GM11168 (cell line): ENCODE measurements at regions not wholly inside any gene's neighbourhood (a gene's known extent, or its start where the extent isn't known, plus 50 kb on each side); places are given as distances from the start of the nearest gene placed in this dataset.

ENCODE experiments used
- in situ Hi-C: fragments of 300-500 bp; cut with MboI; formaldehyde crosslinking; loops from one replicate; pipeline ENCODE4 v1.12.0; 2022; ENCODE audit warnings: low sequenced_read_pairs; ENCODE audit not compliant: unreplicated experiment

DNA sequence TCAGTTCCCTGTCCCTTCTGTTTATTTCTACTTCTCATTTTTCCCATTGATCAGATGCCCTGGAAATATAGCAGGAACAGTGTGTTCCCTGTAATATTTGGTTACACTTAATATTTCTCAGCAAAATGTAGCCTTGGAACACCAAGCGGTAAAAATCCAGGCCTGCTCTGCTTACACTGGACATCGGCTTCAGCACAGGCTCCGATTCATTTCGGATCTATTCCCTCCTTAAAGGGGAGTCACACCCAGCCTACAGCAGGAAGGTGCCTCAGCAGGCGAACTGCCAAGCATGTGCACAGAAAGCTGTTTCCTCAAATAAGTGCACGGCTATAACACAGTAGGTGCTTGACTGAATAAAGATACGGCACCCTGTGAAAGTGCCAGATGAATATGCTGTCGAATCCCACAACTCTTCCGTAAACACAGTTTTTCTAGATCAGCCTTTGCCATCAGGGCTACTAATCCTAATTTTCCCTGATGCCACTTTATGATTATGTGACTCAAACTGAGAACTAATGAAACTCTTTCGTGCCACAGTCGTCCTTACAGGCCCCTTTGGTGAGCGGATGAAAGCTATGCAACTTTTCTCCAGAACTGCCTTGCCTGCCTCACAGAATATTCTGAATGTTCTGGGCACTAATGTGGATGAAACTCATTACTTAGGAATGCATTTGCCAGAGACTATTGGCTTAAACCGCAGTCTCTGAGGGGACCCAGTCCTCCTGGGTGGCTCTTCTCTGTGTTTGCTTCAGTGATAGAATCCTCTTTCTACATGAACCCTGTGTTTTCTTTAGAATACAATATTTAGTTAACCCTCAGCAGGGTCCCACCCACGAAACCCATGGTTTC lies 275.5 kb upstream of the RUNX1 start:
- in situ Hi-C loops = no loop called here

DNA sequence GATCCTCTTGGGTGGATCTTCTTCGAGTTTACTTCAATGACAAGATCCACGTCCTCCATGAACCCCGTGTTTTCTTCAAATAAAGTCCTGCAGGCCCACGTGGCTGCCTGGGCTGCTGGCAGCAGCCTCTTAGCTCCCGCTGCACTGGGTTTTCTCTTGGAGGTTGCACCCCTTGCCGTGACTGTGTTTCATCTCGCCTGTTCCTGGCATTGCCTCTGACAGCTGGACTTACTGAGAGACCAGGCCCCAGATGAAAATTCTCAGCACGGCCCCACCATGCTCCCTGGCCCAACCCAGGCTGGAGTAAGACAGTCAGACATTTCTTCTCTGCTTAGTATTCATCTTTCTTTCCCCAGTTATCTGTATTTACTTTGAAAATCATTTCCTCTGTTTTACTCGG lies 274.8 kb upstream of the RUNX1 start:
- in situ Hi-C loops = no loop called here

DNA sequence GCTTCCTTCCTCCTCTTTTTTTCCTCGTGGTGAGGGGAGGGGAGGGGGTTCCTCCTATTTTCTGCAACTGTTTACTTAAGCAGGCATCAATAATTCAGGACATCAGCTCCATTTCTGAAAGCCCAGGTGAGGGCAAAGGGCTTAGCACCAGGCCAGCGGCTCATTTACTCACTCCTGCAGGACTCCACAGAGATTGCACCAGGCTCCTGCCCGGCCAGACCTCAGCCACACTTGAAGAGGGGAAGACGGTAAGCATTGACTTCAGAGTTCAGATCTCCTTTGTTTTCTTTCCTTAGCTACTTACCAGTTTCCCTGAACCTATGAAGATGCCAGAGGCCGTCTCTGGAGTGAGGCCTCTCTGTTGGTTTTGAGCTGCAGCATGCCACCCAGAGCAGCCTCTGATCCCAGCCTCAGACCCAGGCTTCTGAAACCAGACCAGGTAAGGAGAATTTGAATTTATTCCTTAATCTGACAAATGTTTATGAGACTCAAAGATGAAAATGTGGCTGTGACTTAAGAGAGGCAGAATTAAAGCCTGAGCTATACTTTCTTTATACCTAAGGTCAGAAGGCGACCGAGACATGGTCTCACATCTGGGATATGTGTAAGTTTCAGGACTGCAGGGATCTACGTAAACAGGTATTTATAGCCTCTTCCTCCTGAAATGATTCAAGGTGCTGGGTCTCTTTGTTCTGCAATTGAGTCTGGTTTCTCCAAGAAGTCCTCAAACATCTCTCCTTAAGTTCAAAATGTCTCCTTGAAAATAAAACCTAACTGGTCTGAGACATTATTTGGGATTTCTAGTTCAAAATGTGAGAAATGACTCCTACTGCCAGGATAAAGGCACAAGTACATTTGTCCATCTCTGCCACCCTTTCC lies 272.5 kb upstream of the RUNX1 start:
- in situ Hi-C loops = no loop called here

DNA sequence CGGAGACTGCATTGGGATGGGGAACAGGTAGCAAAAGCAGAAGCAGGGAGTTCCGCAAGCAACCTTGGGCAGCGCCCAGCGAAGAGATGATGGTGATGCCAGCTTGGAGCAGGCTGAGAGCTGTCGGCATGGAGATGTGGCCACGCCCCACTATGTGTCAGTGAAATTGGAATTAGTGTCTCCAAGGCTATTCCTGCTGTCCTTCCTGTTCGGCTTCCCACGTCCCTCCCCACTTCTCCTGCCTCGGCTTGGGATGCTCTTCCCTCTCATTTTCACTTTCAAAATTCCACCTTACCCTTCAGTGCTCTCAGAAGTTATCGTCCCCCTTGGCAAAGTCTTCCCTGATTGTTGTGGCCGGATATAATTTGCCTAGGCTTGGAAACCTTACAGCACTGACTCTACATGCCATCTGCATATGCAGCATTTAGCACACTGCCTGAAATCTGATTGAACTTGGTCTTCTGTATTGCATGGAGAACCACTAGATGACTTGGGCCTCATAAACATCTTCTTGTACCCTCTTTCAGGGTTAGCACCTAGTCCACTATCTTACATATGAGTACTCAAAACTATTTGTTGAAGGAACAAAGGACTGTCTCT lies 270.7 kb upstream of the RUNX1 start:
- in situ Hi-C loops = no loop called here

DNA sequence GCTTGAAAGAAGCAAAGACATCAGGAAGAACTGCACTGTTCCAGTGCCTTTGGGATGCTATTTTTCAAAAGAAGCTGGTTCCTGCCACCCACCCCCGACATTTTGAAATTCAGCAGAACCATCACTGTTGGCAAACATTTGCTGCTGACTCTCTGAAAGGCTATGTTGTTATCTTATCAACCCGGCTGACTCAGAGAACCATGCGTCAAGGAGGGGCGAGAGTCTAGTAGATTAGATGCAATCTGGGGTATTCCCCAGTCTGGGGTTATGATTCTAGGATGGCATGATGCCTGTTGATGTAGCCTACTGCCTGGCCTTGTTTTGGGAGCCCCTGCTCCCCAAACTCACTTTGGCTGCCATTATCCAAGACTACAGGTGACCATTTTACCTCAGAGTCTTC lies 267.8 kb upstream of the RUNX1 start:
- in situ Hi-C loops = no loop called here

DNA sequence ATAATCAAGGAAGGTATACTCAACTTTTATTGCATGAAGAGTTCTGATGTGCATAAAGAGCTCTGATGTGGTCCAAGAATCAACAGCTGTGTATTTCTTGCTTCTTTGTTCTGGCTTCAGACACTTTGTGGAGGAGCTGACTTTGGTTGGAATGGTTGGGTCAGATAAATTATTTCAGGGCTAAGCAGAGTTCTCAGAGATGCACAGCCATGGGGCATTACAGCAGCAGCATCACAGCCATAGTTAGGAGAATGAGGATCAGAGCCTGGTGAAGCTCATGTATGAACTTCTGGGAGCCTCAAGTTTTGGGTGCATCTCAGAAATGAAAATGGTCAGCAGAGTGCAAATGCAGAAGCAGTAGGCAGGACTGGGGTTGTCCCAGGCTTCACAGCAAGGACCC lies 267.4 kb upstream of the RUNX1 start:
- in situ Hi-C loops = no loop called here

DNA sequence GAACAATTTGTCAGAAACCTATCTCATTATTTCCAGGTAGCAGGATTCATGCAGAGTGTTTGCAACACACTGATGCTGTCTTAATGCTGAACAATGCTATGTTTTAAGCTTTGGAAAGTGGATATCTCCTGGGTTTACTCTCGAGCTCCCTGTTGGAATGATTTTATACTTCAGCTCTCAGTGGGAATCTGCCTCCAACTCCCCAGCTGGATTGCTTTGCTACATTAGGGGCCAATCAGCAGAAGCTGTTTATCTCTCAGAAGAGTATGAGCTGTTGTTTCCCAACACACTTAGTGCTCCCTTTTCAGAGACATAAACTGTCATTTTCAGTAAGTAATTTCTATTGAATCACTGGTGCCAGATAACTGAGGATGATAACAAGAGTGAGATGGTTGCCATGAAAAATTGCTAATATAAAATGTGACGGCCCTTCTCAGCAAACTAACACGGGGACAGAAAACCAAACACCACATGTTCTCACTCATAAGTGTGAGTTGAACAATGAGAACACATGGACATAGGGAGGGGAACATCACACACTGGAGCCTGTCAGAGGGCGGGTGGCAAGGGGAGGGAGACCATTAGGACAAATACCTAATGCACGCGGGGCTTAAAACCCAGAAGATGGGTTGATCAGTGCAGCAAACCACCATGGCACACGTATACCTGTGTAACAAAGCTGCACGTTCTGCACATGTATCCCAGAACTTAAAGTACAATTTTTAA lies 265.9 kb upstream of the RUNX1 start:
- in situ Hi-C loops = no loop called here

DNA sequence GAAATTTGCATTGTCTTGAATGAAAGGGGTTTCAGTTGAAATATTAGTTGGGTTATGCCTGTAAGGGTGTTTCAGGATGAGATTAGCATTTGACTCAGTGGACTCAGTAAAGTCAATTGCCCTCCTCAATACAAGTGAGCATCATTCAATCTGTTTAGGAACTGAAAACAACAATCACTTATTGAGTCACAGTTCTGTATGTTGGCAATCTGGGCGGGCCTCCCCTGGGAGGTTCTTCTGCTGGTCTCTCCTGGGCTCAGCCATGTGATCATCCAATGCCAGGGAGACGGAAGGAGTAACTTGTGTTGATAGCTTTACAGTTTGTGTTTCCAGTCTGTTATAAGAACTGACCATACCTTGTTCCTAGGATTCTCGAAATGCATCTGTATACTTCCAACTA lies 262.9 kb upstream of the RUNX1 start:
- in situ Hi-C loops = no loop called here

DNA sequence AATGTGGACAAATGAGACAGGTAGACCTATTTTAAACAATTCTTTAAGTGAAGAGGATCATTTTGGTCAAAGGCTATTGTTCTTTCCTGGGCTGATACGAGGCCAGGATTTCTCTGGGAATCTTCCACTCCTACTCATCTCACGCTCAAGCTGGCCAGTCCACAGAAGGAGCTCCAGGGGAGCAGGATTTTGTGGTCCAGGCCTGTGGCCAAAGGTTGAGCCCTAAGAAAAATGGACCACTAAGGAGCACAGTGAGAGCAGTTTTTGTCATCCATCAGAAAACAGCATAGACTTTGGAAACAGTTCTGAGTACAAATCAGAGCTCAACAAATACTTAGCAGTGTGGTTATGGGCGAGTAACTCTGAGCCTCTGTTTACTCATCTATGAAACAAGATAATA lies 260.2 kb upstream of the RUNX1 start:
- in situ Hi-C loops = no loop called here

DNA sequence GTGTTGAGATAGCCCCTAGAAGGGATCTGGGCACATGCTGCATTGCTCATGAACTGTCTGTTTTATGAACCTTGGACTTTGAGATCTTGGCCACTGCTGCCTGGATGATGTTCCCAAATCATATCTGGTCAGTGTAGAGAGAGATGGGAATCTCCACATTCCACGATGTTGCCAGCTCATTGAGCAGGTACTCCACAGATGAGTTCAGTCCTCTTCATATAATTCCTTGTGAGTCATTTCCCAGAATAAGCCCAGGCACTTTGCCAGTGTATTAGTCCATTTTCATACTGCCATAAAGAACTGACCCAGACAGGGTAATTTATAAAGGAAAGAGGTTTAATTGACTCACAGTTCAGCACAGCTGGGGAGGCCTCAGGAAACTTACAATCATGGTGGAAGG lies 254.0 kb upstream of the RUNX1 start:
- in situ Hi-C loops = no loop called here

DNA sequence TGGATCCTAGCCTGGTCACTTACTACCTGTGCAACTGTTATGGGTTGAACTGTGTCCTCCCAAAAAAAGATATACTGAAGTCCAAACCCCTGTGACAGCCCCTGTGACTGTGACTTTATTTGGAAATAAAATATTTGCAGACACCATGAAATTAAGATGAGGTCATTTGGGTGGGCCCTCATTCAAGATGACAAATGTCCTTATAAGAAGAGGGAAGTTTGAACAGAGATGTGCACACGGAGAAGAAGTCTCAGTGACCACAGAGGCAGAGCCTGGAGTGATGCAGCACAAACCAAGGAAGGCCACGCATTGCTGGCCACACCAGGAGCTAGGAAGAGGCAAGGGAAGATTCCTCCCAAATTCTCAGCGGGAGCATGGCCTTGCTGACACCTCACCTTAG lies 249.7 kb upstream of the RUNX1 start:
- in situ Hi-C loops = no loop called here

DNA sequence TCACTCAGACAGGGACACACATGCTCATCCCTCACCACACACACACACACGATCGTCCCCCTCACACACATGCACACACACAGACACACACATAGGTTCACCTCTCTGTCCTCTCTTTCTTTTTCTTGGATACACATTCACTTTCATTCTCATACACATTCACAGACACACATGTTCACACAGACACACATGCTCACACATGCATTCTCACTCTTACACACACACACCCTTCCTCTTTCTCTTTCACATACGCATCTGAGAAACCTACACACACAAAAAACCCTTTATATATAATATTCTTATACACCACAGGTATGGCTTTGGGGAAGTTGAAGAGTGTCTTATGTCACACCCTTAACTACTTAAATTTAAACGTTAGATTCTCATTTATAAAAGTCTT lies 248.6 kb upstream of the RUNX1 start:
- in situ Hi-C loops = no loop called here

DNA sequence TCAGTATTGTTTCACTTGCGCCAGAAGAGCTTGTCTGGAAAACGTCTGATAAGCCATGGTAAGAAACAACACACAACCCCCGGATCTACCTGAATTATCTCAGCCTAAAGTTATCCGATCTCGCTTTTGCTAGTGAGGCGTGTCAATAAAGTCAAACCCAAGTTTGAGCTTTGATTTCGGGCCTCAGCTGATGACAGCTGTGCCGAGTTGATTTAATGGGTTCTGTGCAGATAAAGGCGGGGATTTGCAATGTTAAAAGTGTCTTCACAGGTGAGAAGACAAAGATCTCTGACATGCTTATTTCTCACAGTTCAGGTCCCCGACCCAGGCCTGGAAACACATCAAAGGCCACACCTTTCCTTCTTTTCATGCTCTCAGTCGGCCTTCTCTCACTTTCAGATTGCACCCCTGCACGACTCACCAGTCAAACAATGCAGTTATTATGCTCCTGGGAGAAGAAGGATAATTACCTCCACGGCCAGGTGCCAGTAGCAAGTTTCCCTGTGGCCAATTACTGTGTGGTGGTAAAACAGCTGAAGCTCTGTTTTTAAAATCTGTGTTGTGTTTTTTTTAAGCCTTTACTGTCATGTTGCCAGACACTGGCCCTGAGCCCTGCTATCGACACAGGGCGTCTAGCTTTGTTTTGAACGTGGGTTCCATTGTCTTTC lies 245.3 kb upstream of the RUNX1 start:
- in situ Hi-C loops = no loop called here

DNA sequence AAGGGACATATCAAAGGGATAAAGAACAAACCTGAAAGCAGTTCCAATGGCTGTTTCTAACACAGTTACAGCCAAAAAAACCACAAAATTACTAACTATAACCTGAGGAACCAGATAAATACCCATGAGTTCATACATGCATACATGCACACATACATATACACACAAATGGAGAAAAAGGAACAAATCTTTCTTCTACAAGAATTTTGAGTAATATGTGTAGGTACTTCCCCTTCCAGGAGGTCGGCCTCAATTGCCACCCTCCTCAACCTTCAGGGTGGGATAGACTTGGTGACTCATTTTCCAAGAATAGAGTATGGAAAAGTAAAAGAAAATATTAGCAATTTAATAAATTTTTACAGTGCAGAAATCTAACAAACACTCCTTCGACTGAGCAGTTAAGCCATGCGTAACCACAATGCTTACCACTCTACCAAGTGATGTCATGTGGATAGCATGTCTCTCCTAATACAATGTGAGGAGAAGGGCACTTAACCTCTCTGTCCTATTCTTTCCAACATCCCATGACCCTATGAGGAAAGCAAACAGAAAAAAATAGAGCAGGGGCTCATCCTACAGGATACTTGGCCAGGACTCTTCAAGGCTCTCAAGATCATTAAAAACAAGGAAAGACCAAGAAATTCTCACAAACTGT lies 243.0 kb upstream of the RUNX1 start:
- in situ Hi-C loops = no loop called here

DNA sequence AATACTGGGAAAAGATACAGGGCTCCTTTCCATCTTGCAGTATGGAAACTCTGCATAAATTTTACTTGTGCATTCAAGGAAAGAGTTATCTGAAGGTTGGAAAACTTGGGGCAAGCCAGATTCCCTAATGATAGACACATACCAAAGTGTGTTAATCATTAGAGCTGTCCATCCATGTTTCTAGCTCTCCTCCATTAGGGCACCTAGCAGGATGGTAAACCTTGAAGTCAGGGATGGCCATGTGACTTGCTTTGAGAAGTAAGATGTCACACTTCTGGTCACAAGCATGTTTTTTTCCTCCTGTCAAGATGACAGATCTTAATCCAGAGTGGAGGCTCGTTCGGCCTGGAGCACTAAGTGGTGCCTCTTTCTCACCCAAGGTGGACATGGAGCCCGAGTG lies 241.9 kb upstream of the RUNX1 start:
- in situ Hi-C loops = no loop called here

DNA sequence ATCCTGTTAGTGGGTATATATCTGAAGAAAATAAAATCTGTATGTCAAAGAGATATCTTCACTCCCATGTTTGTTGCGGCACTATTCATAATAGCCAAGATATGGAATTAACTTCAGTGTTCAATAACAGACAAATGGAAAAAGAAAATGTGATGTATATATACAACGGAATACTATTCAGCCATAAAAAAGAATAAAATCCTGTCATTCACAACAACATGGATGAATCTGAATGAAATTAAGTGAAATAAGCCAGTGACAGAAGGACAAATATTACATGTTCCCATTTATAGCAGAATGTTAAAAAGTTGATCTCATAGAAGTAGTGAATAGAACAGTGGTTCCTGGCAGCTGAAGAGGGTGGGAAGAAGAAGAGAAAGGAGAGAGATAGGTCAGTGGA lies 239.1 kb upstream of the RUNX1 start:
- in situ Hi-C loops = no loop called here

DNA sequence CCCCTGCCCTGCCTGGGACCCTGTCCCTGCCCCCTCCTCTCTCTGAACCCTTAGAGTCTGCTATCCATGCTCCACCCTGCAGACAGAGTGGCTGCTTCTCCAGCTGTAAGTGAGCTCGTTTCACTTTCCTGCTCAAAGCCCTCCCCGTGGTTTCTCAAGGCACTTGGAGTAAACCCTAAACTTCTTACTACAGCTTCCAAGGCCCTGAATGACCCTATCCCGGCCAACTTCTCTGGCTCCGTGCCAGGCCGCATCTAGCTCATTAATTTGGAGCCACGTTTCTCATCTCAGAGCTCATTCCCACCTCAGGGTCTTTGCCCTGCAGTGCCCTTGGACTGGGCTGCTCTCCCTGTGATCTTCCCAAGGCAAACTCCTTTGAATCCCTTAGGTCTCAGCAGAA lies 235.1 kb upstream of the RUNX1 start:
- in situ Hi-C loops = no loop called here

DNA sequence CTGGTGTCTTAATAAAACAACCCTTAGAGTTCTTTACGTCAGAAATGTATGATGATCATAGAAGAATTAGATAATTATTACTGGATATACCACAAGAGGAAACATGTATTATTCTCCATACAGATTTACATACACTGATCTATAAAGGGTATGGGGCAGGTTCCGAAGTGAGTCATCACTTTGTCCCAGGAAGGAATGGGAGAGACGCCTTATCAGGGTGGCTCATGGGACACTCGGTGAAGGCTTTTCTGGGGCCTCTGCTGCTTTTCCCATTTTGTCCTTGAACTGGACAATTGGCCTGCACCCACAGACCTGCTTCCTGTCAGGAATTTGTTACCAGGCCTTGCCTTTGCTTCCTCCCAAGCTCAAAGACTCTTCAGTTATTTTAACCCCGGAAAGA lies 233.8 kb upstream of the RUNX1 start:
- in situ Hi-C loops = no loop called here

DNA sequence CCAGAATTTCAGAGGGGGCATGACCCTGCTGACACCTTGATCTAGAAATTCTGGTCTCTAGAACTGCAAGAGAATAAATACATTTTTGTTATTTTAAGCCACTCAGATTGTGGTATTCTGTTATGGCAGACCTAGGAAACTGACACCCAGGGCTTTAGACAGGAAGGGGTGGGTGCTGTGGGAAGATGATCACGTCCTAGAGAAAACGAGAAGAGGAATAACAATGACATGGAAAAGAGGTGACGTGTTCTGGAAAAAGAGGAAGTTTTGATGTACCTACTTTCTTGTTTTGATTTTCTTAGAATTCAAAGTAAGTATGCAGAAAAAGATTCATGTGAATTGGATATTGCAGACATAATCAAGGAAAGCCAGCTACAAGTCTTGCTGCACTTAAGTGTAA lies 232.9 kb upstream of the RUNX1 start:
- in situ Hi-C loops = no loop called here

DNA sequence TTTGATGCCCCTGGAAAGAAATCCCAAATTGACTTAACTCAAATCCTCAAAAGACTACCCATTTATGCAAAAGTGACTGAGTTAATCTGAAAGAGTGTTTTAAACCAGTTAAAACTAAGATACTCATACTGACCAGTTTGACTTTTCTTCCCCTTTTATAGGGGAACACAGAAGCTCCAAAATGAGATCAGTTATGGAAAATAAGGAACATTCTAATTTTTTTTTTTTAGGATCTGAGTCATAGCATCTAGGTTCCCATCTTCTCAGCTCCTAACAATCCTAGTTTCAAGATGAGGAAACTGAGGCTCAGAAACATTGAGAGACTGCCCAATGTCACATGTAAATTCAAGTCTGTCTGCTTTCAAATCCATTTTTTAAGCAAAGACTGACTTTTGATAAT lies 231.1 kb upstream of the RUNX1 start:
- in situ Hi-C loops = no loop called here
